ENCODE measurements at regions not wholly inside any gene's neighbourhood (a gene's known extent, or its start where the extent isn't known, plus 50 kb on each side); places are given as distances from the start of the nearest gene placed in this dataset.
A peak's percentile ranks its signal among the peaks of the same experiment; 100 is the strongest.

DNA sequence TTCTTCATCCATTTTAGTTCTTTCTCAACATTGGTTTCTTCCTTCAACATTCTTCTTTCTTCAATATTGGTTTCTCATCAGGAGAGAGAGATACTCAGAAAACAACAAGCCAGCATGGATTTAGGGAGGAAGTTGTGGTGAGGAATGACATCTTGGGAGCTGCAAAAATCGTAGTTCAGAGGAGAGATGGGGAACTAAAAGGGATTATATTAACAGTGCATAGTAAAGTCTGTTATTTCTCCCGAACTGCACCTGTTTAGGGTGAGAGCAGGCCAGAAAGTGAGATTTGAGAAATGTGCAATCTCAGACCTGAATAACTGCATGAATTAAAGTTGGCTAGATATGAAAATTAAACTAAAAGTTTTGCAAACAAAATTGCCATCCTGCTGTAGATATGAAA is 94.5 kb downstream of the CASP12 start:
- H4K20me1 ChIP-seq (ENCODE audit: insufficient read depth, low read length), result no peaks in the 10 kb centered on the region
- peaks cover 9% of the 10 kb centered on the region; the same call in 1 of the 2 replicates for H3K4me1 ChIP-seq (ENCODE audit: low read length)
- H3F3A ChIP-seq (ENCODE audit: insufficient read depth, low read length), result no peaks in the 10 kb centered on the region; the same call in 1 of the 2 replicates
- no peaks in the 10 kb centered on the region for H3K36me3 ChIP-seq (replicated peaks; ENCODE audit: insufficient read depth, low read length)
- no peaks in the 10 kb centered on the region for H3K79me2 ChIP-seq (ENCODE audit: low read length)
- H3K4me2 ChIP-seq (ENCODE audit: low read depth, low read length), result no peak overlapping the region
- H3K27me3 ChIP-seq (replicated peaks; ENCODE audit: insufficient read depth, low read length), result no peaks in the 10 kb centered on the region
- DNase-seq, result no peak
- no peak overlapping the region for H3K4me3 ChIP-seq (ENCODE audit: low read length)
- no peak overlapping the region for H2AFZ ChIP-seq (ENCODE audit: low read length)
- no peak overlapping the region for H3K9ac ChIP-seq (ENCODE audit: low read length)
- TF ChIP-seq EZH2phosphoT487 (IDR thresholded peaks at IDR 0.05; ENCODE audit: low read length) (no peak), EZH2 (optimal IDR thresholded peaks at IDR 0.05; ENCODE audit: low read depth, low read length) (no peak)
- TF ChIP-seq, protein P1, sequence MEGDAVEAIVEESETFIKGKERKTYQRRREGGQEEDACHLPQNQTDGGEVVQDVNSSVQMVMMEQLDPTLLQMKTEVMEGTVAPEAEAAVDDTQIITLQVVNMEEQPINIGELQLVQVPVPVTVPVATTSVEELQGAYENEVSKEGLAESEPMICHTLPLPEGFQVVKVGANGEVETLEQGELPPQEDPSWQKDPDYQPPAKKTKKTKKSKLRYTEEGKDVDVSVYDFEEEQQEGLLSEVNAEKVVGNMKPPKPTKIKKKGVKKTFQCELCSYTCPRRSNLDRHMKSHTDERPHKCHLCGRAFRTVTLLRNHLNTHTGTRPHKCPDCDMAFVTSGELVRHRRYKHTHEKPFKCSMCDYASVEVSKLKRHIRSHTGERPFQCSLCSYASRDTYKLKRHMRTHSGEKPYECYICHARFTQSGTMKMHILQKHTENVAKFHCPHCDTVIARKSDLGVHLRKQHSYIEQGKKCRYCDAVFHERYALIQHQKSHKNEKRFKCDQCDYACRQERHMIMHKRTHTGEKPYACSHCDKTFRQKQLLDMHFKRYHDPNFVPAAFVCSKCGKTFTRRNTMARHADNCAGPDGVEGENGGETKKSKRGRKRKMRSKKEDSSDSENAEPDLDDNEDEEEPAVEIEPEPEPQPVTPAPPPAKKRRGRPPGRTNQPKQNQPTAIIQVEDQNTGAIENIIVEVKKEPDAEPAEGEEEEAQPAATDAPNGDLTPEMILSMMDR (IDR thresholded peaks at IDR 0.05; ENCODE audit: low read length), result no peak
- H3K9me3 ChIP-seq (replicated peaks; ENCODE audit: insufficient read depth, low read length), result no peaks in the 10 kb centered on the region
- H3K9me2 ChIP-seq (replicated peaks; ENCODE audit: insufficient read depth, low read length), result no peaks in the 10 kb centered on the region
- H3K27ac ChIP-seq (ENCODE audit: low read length), result no peak overlapping the region

DNA sequence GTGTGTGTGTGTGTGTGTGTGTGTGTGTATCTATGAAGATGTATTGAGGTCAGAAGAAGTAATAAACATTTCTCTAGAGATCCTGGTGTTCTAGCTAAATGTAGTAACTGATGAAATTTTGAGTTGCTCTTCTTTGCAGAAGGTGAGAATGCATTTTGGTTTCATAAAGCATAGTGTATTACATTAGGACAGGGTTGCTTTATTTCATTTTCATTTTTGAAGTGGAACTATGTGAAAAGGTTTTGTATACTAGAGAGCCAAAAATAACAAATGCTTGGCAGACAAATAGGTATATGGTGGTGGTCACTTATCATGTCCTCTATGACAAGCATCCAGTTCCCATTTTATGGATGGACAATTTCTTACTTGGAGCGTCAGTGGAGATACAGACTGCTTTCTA is 99.0 kb downstream of the CASP12 start:
- peak; percentile 75 for DNase-seq
- no peaks in the 10 kb centered on the region; the same call in 1 of the 2 replicates for H3F3A ChIP-seq (ENCODE audit: insufficient read depth, low read length)
- peak overlapping the region; percentile 30; the same call in 1 of the 2 replicates for H2AFZ ChIP-seq (ENCODE audit: low read length)
- H3K4me1 ChIP-seq (ENCODE audit: low read length), result peaks cover 15% of the 10 kb centered on the region
- TF ChIP-seq, protein P1 (IDR thresholded peaks at IDR 0.05; ENCODE audit: low read length), result no peak
- no peak for TF ChIP-seq EZH2phosphoT487 (IDR thresholded peaks at IDR 0.05; ENCODE audit: low read length)
- TF ChIP-seq EZH2 (optimal IDR thresholded peaks at IDR 0.05; ENCODE audit: low read depth, low read length), result no peak
- no peaks in the 10 kb centered on the region for H3K9me3 ChIP-seq (replicated peaks; ENCODE audit: insufficient read depth, low read length)
- no peak overlapping the region for H3K9ac ChIP-seq (ENCODE audit: low read length)
- peak overlapping the region; percentile 61 for H3K4me2 ChIP-seq (ENCODE audit: low read depth, low read length)
- H3K9me2 ChIP-seq (replicated peaks; ENCODE audit: insufficient read depth, low read length), result no peaks in the 10 kb centered on the region
- H3K36me3 ChIP-seq (replicated peaks; ENCODE audit: insufficient read depth, low read length), result no peaks in the 10 kb centered on the region
- H3K27me3 ChIP-seq (replicated peaks; ENCODE audit: insufficient read depth, low read length), result no peaks in the 10 kb centered on the region
- H3K79me2 ChIP-seq (ENCODE audit: low read length), result no peaks in the 10 kb centered on the region
- peak overlapping the region; percentile 46; the same call in 1 of the 2 replicates for H3K4me3 ChIP-seq (ENCODE audit: low read length)
- H3K27ac ChIP-seq (ENCODE audit: low read length), result peak overlapping the region; percentile 29; the same call in 1 of the 2 replicates
- no peaks in the 10 kb centered on the region for H4K20me1 ChIP-seq (ENCODE audit: insufficient read depth, low read length)

DNA sequence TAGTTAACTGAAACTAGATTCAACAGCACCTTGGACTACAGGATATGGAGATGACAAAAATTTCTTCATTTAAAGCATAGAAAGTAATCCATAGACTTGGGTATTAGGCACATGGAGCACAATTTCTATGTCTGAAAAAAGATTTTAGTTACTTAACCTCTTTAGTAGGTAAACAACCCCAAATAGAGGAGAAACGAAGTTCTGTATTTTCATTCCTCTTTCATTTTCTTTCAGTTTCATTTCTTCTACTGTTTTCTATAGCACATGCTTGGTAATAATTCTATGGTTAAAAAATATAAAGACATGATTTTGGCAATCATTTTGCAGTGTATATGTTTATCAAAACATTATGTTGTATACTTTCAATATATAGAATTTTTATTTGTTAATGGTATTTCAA is 99.5 kb downstream of the CASP12 start:
- H4K20me1 ChIP-seq (ENCODE audit: insufficient read depth, low read length), result no peaks in the 10 kb centered on the region
- no peaks in the 10 kb centered on the region for H3K9me2 ChIP-seq (replicated peaks; ENCODE audit: insufficient read depth, low read length)
- H3K4me3 ChIP-seq (ENCODE audit: low read length), result peak overlapping the region; percentile 46; the same call in 1 of the 2 replicates
- peak overlapping the region; percentile 29; the same call in 1 of the 2 replicates for H3K27ac ChIP-seq (ENCODE audit: low read length)
- H3K4me1 ChIP-seq (ENCODE audit: low read length), result peaks cover 13% of the 10 kb centered on the region
- TF ChIP-seq, protein P1 (IDR thresholded peaks at IDR 0.05; ENCODE audit: low read length), result no peak
- no peak for TF ChIP-seq EZH2 (optimal IDR thresholded peaks at IDR 0.05; ENCODE audit: low read depth, low read length)
- no peak for TF ChIP-seq EZH2phosphoT487 (IDR thresholded peaks at IDR 0.05; ENCODE audit: low read length)
- H3K4me2 ChIP-seq (ENCODE audit: low read depth, low read length), result peak overlapping the region; percentile 61
- no peaks in the 10 kb centered on the region for H3K27me3 ChIP-seq (replicated peaks; ENCODE audit: insufficient read depth, low read length)
- peak; percentile 53 for DNase-seq
- peak overlapping the region; percentile 17; the same call in 1 of the 2 replicates for H3K9ac ChIP-seq (ENCODE audit: low read length)
- no peaks in the 10 kb centered on the region for H3K36me3 ChIP-seq (replicated peaks; ENCODE audit: insufficient read depth, low read length)
- no peaks in the 10 kb centered on the region for H3K79me2 ChIP-seq (ENCODE audit: low read length)
- H3K9me3 ChIP-seq (replicated peaks; ENCODE audit: insufficient read depth, low read length), result no peaks in the 10 kb centered on the region
- peak overlapping the region; percentile 58 for H2AFZ ChIP-seq (ENCODE audit: low read length)
- no peaks in the 10 kb centered on the region; the same call in 1 of the 2 replicates for H3F3A ChIP-seq (ENCODE audit: insufficient read depth, low read length)
